Hippocampal formation (tissue), 2 donors: ENCODE measurements at regions not wholly inside any gene's neighbourhood (a gene's known extent, or its start where the extent isn't known, plus 50 kb on each side); places are given as distances from the start of the nearest gene placed in this dataset.

Experiments
- DNase-seq, 2 donors: peaks; one replicate each; lab custom pipeline; 2025; lab: John Stamatoyannopoulos, UW

GRCh38 chr3:78148986-78149717 is 1109.3 kb downstream of the ROBO2 start:
- DNase-seq: no peak

GRCh38 chr3:78153973-78154372 is 1114.1 kb downstream of the ROBO2 start:
- no peak for DNase-seq

- DNase-seq: no peak
Measured at GRCh38 chr3:78154521-78155186, 1114.8 kb downstream of the ROBO2 start.

- DNase-seq: no peak
Measured at GRCh38 chr3:78161736-78162135, 1121.8 kb downstream of the ROBO2 start.

GRCh38 chr3:78163379-78163778 is 1123.5 kb downstream of the ROBO2 start:
- no peak for DNase-seq

- no peak for DNase-seq
Measured at GRCh38 chr3:78165876-78166275, 1126.0 kb downstream of the ROBO2 start.

- DNase-seq: no peak
Measured at GRCh38 chr3:78174821-78175220, 1134.9 kb downstream of the ROBO2 start.

GRCh38 chr3:78176869-78177268 is 1137.0 kb downstream of the ROBO2 start:
- no peak for DNase-seq

GRCh38 chr3:78177780-78178179 is 1137.9 kb downstream of the ROBO2 start:
- no peak for DNase-seq

- no peak for DNase-seq
Measured at GRCh38 chr3:78178209-78178608, 1138.3 kb downstream of the ROBO2 start.

- no peak for DNase-seq
Measured at GRCh38 chr3:78178740-78179363, 1139.0 kb downstream of the ROBO2 start.

GRCh38 chr3:78183906-78184599 is 1144.2 kb downstream of the ROBO2 start:
- no peak for DNase-seq

GRCh38 chr3:78186404-78186803 is 1146.5 kb downstream of the ROBO2 start:
- DNase-seq: no peak

GRCh38 chr3:78201091-78201490 is 1161.2 kb downstream of the ROBO2 start:
- DNase-seq: no peak

- no peak for DNase-seq
Measured at GRCh38 chr3:78204977-78205376, 1165.1 kb downstream of the ROBO2 start.

GRCh38 chr3:78221300-78221699 is 1181.4 kb downstream of the ROBO2 start:
- DNase-seq: no peak

- DNase-seq: no peak
Measured at GRCh38 chr3:78221796-78222195, 1181.9 kb downstream of the ROBO2 start.

GRCh38 chr3:78235841-78236240 is 1195.9 kb downstream of the ROBO2 start:
- no peak for DNase-seq

GRCh38 chr3:78238811-78239210 is 1198.9 kb downstream of the ROBO2 start:
- DNase-seq: no peak

- DNase-seq: no peak
Measured at GRCh38 chr3:78242724-78243123, 1202.8 kb downstream of the ROBO2 start.

- no peak for DNase-seq
Measured at GRCh38 chr3:78244136-78244535, 1204.2 kb downstream of the ROBO2 start.

GRCh38 chr3:78249294-78249693 is 1209.4 kb downstream of the ROBO2 start:
- no peak for DNase-seq

- no peak for DNase-seq
Measured at GRCh38 chr3:78253860-78254259, 1214.0 kb downstream of the ROBO2 start.
